GM10266 (cell line): ENCODE measurements at regions not wholly inside any gene's neighbourhood (a gene's known extent, or its start where the extent isn't known, plus 50 kb on each side); places are given as distances from the start of the nearest gene placed in this dataset.

Experiments
- DNase-seq: peaks from one replicate; pipeline ENCODE4 v3.0.0; 2012; ENCODE audit errors: extremely low spot score
- TF ChIP-seq, protein P1 (sequence below): IDR thresholded peaks from 2 replicates; pipeline ENCODE4 v1.5.1; 2012; ENCODE audit warnings: mild to moderate bottlenecking, low read depth; ENCODE audit not compliant: control insufficient read depth, insufficient read depth; ENCODE audit errors: missing control alignments

DNA sequence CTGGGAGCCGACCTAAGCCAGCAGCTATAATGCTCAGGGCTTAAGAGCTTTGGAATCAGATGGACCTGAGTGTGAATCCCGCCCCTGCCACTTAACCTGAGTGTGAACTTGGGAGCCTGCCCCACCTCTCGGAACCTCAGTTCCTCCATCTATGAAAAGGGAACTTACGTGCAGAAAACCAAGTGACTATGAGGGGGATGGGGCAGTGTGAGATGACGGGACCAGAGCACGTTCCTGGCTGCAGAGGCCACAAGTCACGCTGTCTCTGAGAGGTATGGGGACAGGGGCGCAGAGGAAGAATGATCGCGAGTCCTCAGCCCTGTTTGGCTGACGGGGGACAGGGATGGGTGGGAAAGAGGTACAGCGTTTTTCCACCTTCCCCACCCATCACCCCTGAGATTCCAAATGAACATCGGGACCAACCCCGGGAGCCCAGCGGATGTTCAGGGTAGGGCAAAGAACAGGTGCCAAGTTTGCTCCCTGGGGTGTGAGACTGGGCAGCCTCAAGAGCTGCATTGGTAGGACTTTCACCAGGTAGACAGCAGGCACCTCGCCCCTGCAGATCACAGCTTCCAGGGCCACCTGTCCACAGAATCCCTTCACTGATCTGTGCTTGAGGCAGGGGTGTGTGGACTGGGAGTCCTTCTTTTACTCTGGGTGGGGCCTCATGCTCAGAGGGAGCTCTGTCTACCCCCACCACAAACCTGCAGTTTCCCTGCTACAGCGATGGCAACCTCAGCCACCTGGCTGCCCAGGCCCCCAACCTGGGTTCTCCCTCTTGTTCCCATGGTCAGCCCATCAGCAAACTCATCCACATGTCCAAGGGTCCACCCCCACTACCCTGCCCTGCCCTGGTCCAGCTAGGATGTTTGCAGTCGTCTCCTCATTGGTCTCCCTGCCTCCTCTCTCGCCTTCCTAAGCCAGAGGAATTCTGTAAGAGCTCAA, 85.8 kb downstream of the CEBPB start:
- DNase-seq = no peak

DNA sequence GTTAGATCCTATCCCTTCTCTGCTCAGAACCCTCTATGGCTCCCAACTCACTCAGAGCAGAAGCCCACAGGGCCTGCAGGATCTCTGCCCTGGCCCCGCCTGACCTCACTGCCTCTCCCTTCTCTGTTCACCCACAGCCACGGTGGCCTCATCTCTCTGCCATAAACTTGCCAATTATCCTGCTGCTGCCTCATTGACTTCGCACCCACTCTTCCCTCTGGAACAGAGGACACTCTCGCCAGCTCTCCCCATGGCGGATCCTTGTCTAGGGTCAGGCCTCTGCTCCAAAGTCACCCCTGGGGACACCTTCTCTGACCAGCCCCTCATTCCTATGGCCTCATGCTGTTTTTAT, 86.4 kb downstream of the CEBPB start:
- DNase-seq = no peak
- TF ChIP-seq, protein P1, sequence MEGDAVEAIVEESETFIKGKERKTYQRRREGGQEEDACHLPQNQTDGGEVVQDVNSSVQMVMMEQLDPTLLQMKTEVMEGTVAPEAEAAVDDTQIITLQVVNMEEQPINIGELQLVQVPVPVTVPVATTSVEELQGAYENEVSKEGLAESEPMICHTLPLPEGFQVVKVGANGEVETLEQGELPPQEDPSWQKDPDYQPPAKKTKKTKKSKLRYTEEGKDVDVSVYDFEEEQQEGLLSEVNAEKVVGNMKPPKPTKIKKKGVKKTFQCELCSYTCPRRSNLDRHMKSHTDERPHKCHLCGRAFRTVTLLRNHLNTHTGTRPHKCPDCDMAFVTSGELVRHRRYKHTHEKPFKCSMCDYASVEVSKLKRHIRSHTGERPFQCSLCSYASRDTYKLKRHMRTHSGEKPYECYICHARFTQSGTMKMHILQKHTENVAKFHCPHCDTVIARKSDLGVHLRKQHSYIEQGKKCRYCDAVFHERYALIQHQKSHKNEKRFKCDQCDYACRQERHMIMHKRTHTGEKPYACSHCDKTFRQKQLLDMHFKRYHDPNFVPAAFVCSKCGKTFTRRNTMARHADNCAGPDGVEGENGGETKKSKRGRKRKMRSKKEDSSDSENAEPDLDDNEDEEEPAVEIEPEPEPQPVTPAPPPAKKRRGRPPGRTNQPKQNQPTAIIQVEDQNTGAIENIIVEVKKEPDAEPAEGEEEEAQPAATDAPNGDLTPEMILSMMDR = no peak

More for the DNA sequence above, 85.8 kb downstream of the CEBPB start:
- TF ChIP-seq, protein P1 = no peak

DNA sequence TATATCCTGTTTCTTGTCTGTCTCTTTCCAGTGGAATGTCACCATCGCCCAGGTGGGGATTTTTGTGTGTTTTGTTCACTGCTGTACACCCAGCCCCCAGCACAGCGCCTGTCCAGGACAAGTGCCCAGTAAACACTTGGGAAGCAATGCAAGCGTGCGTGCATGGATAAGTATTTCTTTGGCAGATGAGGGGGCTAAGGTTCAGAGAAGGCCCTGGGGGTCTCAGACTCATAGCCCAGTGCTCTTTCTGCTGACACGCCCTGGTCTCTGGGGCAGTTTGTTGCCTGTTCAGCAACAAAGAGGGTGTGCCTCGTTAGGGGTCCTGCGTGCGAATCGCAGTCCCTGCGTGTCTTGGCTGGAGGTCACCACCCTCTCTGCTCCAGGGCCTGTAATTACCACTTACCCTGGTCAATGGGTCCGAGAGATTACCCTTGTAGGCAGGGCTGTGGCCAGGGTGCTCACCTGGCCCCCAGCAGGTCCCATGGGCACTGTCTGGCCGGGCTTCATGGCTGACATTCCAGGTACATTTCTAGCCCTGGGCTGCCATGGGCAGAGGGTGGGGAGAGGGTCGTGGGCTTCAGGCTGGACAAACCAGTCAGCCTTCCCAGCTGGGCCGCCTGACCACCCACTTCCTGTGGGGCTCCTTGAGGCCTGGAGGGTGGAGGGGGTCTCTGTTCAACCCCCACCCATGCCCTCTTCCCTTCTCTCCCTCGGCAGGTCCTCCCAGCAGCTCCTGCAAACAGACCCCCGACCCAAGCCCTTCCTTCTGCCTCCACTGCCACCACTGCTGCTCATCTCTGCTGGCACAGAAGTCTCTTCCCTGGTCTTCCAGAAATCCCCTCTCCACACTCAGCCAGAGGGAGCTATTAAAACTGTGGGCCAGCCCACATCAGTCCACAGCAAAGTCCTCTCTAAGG, 87.1 kb downstream of the CEBPB start:
- DNase-seq = no peak
- TF ChIP-seq, protein P1 = no peak

DNA sequence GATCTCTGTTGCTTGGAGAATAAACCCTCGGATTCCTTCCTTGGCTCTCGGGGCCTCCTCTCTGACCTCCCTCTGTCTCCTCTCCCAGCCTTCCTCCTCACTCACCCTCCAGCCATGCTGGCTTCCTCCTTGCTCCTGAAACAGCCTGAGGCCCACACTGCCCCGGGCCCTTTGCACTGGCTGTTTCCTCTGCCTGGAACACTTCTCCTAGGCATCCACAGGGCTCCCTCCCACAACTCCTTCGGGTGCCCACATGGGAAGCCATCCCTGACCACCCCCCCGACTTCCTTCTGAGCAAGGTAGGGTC, 87.7 kb downstream of the CEBPB start:
- no peak for DNase-seq
- TF ChIP-seq, protein P1 = no peak

DNA sequence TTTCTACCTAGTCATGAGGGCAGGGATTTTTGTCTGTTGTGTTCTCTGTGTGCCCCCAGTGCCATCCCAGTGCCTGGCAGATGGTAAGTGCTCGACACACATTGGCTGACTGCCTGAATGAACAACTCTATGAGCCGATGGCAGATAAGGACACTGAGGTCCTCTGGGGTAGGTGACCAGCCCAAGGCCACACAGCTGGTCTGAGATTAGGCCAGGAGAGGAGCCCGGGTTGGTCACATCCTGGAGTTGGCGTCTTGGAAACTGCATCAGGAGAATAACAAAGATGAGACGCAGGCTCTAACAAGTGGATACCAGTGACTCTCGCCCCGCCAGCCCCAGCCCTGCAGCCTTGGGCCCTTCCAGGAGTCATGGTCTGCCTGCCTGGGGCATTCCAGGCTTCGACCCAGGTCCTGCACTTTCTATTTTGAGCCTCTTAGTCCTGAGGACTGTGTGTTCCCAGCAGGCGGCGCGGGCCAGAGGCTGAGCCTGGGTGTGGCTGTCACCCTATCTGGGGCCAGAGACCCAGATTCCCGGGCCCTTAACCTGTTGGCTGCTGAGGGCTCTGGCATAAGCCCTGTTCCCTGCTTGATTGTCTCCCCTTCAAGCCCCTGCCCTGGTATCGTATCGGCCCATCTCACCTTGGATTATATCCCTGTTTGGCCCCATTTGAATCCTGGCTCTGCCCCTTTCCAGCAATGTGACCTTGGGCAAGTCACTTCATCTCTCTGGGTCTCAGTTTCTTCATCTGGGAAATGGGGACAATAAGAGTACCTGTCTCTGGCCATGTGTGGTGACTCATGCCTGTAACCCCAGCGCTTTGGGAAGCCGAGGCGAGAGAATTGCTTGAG, 88.3 kb downstream of the CEBPB start:
- DNase-seq = no peak
- TF ChIP-seq, protein P1 = no peak

DNA sequence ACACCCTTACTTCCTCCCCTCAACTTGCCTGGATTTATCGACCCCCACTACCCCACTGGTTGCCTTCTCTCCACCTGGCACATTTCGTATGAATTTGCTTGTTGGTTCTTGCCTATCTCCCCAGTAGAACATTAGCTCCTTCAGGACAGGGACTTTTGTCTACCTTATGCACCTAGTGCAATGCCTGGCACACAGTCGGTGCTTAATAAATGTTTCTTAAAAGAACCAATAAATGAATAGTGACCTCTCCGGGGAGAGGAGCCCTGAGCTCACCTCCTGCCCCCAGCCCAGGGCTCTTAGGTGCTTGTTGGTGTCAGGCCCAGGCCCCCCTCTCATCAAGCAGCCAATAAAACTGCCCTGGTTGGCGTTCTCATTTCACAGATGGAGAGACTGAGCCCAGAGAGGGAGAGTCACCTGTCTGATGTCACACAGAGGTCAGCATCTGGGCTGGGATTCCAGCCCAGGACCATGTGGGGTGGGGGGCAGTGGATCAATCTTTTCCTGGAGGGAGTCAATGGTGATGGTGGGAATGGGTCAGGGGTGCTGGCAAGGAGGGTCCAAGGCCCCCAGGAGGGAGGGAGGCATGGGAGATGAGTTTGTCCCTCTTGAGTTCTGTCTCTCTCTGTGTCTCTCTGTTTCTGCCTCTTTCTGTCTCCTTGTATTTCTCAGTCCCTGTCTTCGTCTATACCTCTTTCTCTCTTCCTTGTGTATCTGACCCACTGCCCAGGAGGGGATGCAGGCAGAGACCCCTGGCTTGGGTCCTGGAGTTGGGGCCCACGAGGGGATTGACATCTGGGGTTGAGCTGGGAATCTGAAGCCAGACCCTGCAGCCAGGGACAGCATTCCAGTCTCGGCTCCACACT, 89.6 kb downstream of the CEBPB start:
- TF ChIP-seq, protein P1 = no peak

More for the DNA sequence above, 89.6 kb downstream of the CEBPB start:
- DNase-seq = no peak
